WTC11 (cell line): ENCODE measurements at regions not wholly inside any gene's neighbourhood (a gene's known extent, or its start where the extent isn't known, plus 50 kb on each side); places are given as distances from the start of the nearest gene placed in this dataset.

ENCODE experiments used
- ATAC-seq: fragments of 200-7000 bp; cut with Tn5 transposase; 2 replicates; pipeline ENCODE4 v1.10.0; 2021; ENCODE audit warnings: mild to moderate bottlenecking, moderate library complexity
- CTCF ChIA-PET: fragments of 300-600 bp; sonication (Branson Sonifier 250); formaldehyde crosslinking; loops from one replicate; lab custom pipeline; 2021; ENCODE audit warnings: antibody characterized with exemption; lab: Charles Lee
- POLR2A ChIA-PET: fragments of 350-600 bp; sonication (Branson Sonifier 250); formaldehyde crosslinking; loops from one replicate; lab custom pipeline; 2021; ENCODE audit warnings: antibody characterized with exemption; lab: Charles Lee
- DNase-seq: peaks from one replicate; pipeline ENCODE4 v3.0.0; 2021; ENCODE audit warnings: low spot score
- H3K27ac Mint-ChIP-seq: 2 replicates; pipeline ENCODE4 v1.8.0; 2021; ENCODE audit warnings: mixed read lengths
- H3K27me3 Mint-ChIP-seq: 2 replicates; pipeline ENCODE4 v1.8.0; 2021; ENCODE audit warnings: low read depth, mild to moderate bottlenecking, moderate library complexity, mixed read lengths
- H3K36me3 Mint-ChIP-seq: 2 replicates; pipeline ENCODE4 v1.8.0; 2021; ENCODE audit warnings: mixed read lengths
- H3K4me1 Mint-ChIP-seq: 2 replicates; pipeline ENCODE4 v1.8.0; 2022; ENCODE audit warnings: mixed read lengths
- H3K4me3 Mint-ChIP-seq: 2 replicates; pipeline ENCODE4 v1.8.0; 2021; ENCODE audit warnings: mild to moderate bottlenecking, moderate library complexity, mixed read lengths
- H3K9me3 Mint-ChIP-seq: 2 replicates; pipeline ENCODE4 v1.8.0; 2021; ENCODE audit warnings: mixed read lengths
- CREB1 ChIP-seq: sonication (generic); formaldehyde crosslinking; IDR thresholded peaks from 2 replicates; pipeline ENCODE4 v1.8.0; 2023; ENCODE audit warnings: mild to moderate bottlenecking, missing genetic modification reagents
- ELF4 ChIP-seq: sonication (generic); formaldehyde crosslinking; IDR thresholded peaks from 2 replicates; pipeline ENCODE4 v1.8.1; 2022; ENCODE audit warnings: low read depth, mild to moderate bottlenecking, moderate library complexity, missing genetic modification reagents
- ETV6 ChIP-seq: sonication (generic); formaldehyde crosslinking; IDR thresholded peaks from 2 replicates; pipeline ENCODE4 v1.8.1; 2022; ENCODE audit warnings: mild to moderate bottlenecking, missing genetic modification reagents
- FOXK1 ChIP-seq: sonication (generic); formaldehyde crosslinking; IDR thresholded peaks from 2 replicates; pipeline ENCODE4 v1.8.0; 2022; ENCODE audit warnings: mild to moderate bottlenecking, moderate library complexity, missing genetic modification reagents
- IRF2 ChIP-seq: sonication (generic); formaldehyde crosslinking; IDR thresholded peaks from 2 replicates; pipeline ENCODE4 v1.8.0; 2022; ENCODE audit warnings: low read depth, missing genetic modification reagents, borderline replicate concordance
- JAZF1 ChIP-seq: fragments of 250-450 bp; sonication (Bioruptor Pico); IDR thresholded peaks from 2 replicates; pipeline ENCODE4 v1.9.0; 2021; ENCODE audit warnings: moderate library complexity, mild to moderate bottlenecking, inconsistent platforms
- JUN ChIP-seq: sonication (generic); formaldehyde crosslinking; IDR thresholded peaks from 2 replicates; pipeline ENCODE4 v1.8.0; 2023; ENCODE audit warnings: mild to moderate bottlenecking, missing genetic modification reagents
- MXD4 ChIP-seq: fragments of 250-450 bp; sonication (Bioruptor Pico); IDR thresholded peaks from 2 replicates; pipeline ENCODE4 v1.8.0; 2021; ENCODE audit warnings: mild to moderate bottlenecking, moderate library complexity, borderline replicate concordance
- NFE2L1 ChIP-seq: sonication (generic); formaldehyde crosslinking; IDR thresholded peaks from 2 replicates; pipeline ENCODE4 v1.8.1; 2023; ENCODE audit warnings: missing genetic modification reagents
- RORB ChIP-seq: fragments of 250-450 bp; sonication (Bioruptor Pico); IDR thresholded peaks from 2 replicates; pipeline ENCODE4 v1.9.0; 2021; ENCODE audit warnings: mild to moderate bottlenecking
- SMAD4 ChIP-seq: sonication (generic); formaldehyde crosslinking; IDR thresholded peaks from 2 replicates; pipeline ENCODE4 v1.8.0; 2022; ENCODE audit warnings: mild to moderate bottlenecking, missing genetic modification reagents
- SOX15 ChIP-seq: fragments of 250-450 bp; sonication (Bioruptor Pico); IDR thresholded peaks from 2 replicates; pipeline ENCODE4 v1.9.0; 2021; ENCODE audit warnings: mild to moderate bottlenecking
- ZBTB21 ChIP-seq: sonication (generic); formaldehyde crosslinking; IDR thresholded peaks from 2 replicates; pipeline ENCODE4 v1.8.1; 2023; ENCODE audit warnings: mild to moderate bottlenecking, missing genetic modification reagents, borderline replicate concordance
- ZNF232 ChIP-seq: sonication (generic); formaldehyde crosslinking; IDR thresholded peaks from 2 replicates; pipeline ENCODE4 v1.8.0; 2022; ENCODE audit warnings: mild to moderate bottlenecking, missing genetic modification reagents
- ZNF317 ChIP-seq: sonication (generic); formaldehyde crosslinking; IDR thresholded peaks from 2 replicates; pipeline ENCODE4 v1.8.1; 2023; ENCODE audit warnings: low read depth, mild to moderate bottlenecking, moderate library complexity, missing genetic modification reagents, borderline replicate concordance
- ZNF416 ChIP-seq: fragments of 250-450 bp; sonication (Bioruptor Pico); IDR thresholded peaks from 2 replicates; pipeline ENCODE4 v1.9.0; 2021; ENCODE audit warnings: mild to moderate bottlenecking, inconsistent platforms
- ZNF671 ChIP-seq: fragments of 250-450 bp; sonication (Bioruptor Pico); IDR thresholded peaks from 2 replicates; pipeline ENCODE4 v1.8.0; 2021; ENCODE audit warnings: mild to moderate bottlenecking
- TF ChIP-seq, protein P1 (sequence below): sonication (generic); formaldehyde crosslinking; IDR thresholded peaks from 2 replicates; pipeline ENCODE4 v1.8.1; 2022; ENCODE audit warnings: mild to moderate bottlenecking, missing genetic modification reagents, moderate library complexity, borderline replicate concordance
- TF ChIP-seq, protein P2 (sequence below): sonication (generic); formaldehyde crosslinking; IDR thresholded peaks from 2 replicates; pipeline ENCODE4 v1.8.1; 2022; ENCODE audit warnings: low read depth, mild to moderate bottlenecking, moderate library complexity, missing genetic modification reagents, borderline replicate concordance
- TF ChIP-seq, protein P3 (sequence below): sonication (generic); formaldehyde crosslinking; IDR thresholded peaks from 2 replicates; pipeline ENCODE4 v1.8.1; 2023; ENCODE audit warnings: mild to moderate bottlenecking, missing genetic modification reagents, moderate library complexity
- TF ChIP-seq, protein P4 (sequence below): fragments of 250-450 bp; sonication (Bioruptor Pico); IDR thresholded peaks from 2 replicates; pipeline ENCODE4 v1.8.0; 2021; ENCODE audit warnings: mild to moderate bottlenecking
- TF ChIP-seq, protein P5 (sequence below): sonication (generic); formaldehyde crosslinking; IDR thresholded peaks from 2 replicates; pipeline ENCODE4 v1.8.1; 2022; ENCODE audit warnings: missing genetic modification reagents, borderline replicate concordance
- TF ChIP-seq, protein P6 (sequence below): sonication (generic); formaldehyde crosslinking; IDR thresholded peaks from 2 replicates; pipeline ENCODE4 v1.8.1; 2023; ENCODE audit warnings: mild to moderate bottlenecking, missing genetic modification reagents
- TF ChIP-seq, protein P7 (sequence below): sonication (generic); formaldehyde crosslinking; IDR thresholded peaks from 2 replicates; pipeline ENCODE4 v1.8.0; 2023; ENCODE audit warnings: missing genetic modification reagents, mild to moderate bottlenecking, borderline replicate concordance

DNA sequence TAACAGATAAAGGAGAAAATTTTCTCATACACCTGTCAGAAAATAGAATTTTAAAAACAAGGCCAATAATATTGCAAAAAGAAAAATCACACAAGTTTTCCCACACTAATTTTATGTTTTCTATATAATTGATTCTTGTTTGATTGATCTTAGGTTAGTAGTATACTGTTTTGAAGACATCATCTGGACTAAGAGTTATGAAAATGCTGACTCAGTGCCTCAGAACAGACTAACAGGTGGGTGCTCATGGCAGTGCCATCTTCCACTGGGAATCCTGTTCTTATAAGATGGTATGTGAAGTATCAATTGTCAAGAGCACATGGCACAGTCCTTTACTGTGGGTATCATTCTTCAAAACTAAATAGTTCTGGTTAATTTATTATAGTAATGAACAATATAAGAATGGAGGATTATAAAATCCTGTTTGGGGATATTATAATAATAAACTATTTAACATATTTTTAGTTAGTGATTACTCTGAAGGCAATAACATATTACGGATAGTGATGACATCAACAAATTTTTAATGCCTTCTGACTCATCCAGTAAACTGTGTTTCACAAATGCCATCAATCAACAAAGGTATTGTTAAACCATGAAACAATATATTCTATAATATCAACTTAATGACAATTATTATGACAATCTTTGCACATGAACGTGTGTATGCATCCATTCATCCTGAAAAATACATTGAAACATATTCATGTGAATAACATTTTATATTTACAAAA lies 384.6 kb upstream of the KHDRBS2 start (continued):
- TF ChIP-seq, protein P1, sequence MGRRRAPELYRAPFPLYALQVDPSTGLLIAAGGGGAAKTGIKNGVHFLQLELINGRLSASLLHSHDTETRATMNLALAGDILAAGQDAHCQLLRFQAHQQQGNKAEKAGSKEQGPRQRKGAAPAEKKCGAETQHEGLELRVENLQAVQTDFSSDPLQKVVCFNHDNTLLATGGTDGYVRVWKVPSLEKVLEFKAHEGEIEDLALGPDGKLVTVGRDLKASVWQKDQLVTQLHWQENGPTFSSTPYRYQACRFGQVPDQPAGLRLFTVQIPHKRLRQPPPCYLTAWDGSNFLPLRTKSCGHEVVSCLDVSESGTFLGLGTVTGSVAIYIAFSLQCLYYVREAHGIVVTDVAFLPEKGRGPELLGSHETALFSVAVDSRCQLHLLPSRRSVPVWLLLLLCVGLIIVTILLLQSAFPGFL (CRISPR knock-in tag) = no peak
- no peak for TF ChIP-seq JAZF1 (CRISPR knock-in tag)
- no peak for TF ChIP-seq JUN
- TF ChIP-seq, protein P2, sequence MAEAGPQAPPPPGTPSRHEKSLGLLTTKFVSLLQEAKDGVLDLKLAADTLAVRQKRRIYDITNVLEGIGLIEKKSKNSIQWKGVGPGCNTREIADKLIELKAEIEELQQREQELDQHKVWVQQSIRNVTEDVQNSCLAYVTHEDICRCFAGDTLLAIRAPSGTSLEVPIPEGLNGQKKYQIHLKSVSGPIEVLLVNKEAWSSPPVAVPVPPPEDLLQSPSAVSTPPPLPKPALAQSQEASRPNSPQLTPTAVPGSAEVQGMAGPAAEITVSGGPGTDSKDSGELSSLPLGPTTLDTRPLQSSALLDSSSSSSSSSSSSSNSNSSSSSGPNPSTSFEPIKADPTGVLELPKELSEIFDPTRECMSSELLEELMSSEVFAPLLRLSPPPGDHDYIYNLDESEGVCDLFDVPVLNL (CRISPR knock-in tag) = no peak
- TF ChIP-seq, protein P3, sequence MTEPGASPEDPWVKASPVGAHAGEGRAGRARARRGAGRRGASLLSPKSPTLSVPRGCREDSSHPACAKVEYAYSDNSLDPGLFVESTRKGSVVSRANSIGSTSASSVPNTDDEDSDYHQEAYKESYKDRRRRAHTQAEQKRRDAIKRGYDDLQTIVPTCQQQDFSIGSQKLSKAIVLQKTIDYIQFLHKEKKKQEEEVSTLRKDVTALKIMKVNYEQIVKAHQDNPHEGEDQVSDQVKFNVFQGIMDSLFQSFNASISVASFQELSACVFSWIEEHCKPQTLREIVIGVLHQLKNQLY (CRISPR knock-in tag) = no peak
- TF ChIP-seq ZBTB21 (CRISPR knock-in tag) = no peak
- TF ChIP-seq IRF2 (CRISPR knock-in tag) = no peak
- TF ChIP-seq, protein P4, sequence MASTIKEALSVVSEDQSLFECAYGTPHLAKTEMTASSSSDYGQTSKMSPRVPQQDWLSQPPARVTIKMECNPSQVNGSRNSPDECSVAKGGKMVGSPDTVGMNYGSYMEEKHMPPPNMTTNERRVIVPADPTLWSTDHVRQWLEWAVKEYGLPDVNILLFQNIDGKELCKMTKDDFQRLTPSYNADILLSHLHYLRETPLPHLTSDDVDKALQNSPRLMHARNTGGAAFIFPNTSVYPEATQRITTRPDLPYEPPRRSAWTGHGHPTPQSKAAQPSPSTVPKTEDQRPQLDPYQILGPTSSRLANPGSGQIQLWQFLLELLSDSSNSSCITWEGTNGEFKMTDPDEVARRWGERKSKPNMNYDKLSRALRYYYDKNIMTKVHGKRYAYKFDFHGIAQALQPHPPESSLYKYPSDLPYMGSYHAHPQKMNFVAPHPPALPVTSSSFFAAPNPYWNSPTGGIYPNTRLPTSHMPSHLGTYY (CRISPR knock-in tag) = no peak
- no peak for TF ChIP-seq ETV6
- TF ChIP-seq ZNF416 = no peak
- no peak for TF ChIP-seq RORB (CRISPR knock-in tag)
- TF ChIP-seq, protein P5, sequence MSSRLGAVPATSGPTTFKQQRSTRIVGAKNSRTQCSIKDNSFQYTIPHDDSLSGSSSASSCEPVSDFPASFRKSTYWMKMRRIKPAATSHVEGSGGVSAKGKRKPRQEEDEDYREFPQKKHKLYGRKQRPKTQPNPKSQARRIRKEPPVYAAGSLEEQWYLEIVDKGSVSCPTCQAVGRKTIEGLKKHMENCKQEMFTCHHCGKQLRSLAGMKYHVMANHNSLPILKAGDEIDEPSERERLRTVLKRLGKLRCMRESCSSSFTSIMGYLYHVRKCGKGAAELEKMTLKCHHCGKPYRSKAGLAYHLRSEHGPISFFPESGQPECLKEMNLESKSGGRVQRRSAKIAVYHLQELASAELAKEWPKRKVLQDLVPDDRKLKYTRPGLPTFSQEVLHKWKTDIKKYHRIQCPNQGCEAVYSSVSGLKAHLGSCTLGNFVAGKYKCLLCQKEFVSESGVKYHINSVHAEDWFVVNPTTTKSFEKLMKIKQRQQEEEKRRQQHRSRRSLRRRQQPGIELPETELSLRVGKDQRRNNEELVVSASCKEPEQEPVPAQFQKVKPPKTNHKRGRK = no peak

DNA sequence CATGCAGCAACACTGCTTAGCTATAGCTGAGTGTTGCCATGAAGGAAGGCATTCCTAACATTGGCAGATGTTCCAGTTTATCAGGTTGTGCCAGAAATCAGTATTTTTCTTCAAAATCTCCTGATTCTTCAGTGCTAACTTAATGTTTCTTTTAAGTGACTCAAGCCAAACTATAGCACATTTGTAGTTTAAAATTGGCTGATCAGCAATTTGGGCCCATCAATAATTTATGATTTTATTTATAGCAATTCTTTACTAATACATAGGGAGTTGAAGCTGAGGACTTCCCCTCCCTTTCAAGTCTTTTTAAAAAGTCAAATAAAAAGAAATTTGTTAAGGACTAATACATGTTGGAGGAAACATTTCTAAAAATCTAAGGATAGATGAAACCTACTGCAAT lies 383.8 kb upstream of the KHDRBS2 start:
- Mint-ChIP-seq H3K27ac (no peak overlapping the region), H3K27me3 (no peaks in the 10 kb centered on the region), H3K9me3 (peaks cover 11% of the 10 kb centered on the region), H3K36me3 (no peaks in the 10 kb centered on the region), H3K4me3 (no peak overlapping the region), H3K4me1 (no peaks in the 10 kb centered on the region)
- TF ChIP-seq FOXK1 (no peak), MXD4 (CRISPR knock-in tag) (no peak), ELF4 (CRISPR knock-in tag) (no peak), NFE2L1 (no peak), ZNF671 (CRISPR knock-in tag) (no peak), CREB1 (CRISPR knock-in tag) (no peak), SOX15 (CRISPR knock-in tag) (no peak), SMAD4 (CRISPR knock-in tag) (no peak), ZNF232 (no peak), IRF2 (CRISPR knock-in tag) (no peak), ZNF317 (CRISPR knock-in tag) (no peak)
- TF ChIP-seq, protein P3 (CRISPR knock-in tag) = no peak
- TF ChIP-seq, protein P6, sequence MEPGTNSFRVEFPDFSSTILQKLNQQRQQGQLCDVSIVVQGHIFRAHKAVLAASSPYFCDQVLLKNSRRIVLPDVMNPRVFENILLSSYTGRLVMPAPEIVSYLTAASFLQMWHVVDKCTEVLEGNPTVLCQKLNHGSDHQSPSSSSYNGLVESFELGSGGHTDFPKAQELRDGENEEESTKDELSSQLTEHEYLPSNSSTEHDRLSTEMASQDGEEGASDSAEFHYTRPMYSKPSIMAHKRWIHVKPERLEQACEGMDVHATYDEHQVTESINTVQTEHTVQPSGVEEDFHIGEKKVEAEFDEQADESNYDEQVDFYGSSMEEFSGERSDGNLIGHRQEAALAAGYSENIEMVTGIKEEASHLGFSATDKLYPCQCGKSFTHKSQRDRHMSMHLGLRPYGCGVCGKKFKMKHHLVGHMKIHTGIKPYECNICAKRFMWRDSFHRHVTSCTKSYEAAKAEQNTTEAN (CRISPR knock-in tag) = no peak
- TF ChIP-seq, protein P7, sequence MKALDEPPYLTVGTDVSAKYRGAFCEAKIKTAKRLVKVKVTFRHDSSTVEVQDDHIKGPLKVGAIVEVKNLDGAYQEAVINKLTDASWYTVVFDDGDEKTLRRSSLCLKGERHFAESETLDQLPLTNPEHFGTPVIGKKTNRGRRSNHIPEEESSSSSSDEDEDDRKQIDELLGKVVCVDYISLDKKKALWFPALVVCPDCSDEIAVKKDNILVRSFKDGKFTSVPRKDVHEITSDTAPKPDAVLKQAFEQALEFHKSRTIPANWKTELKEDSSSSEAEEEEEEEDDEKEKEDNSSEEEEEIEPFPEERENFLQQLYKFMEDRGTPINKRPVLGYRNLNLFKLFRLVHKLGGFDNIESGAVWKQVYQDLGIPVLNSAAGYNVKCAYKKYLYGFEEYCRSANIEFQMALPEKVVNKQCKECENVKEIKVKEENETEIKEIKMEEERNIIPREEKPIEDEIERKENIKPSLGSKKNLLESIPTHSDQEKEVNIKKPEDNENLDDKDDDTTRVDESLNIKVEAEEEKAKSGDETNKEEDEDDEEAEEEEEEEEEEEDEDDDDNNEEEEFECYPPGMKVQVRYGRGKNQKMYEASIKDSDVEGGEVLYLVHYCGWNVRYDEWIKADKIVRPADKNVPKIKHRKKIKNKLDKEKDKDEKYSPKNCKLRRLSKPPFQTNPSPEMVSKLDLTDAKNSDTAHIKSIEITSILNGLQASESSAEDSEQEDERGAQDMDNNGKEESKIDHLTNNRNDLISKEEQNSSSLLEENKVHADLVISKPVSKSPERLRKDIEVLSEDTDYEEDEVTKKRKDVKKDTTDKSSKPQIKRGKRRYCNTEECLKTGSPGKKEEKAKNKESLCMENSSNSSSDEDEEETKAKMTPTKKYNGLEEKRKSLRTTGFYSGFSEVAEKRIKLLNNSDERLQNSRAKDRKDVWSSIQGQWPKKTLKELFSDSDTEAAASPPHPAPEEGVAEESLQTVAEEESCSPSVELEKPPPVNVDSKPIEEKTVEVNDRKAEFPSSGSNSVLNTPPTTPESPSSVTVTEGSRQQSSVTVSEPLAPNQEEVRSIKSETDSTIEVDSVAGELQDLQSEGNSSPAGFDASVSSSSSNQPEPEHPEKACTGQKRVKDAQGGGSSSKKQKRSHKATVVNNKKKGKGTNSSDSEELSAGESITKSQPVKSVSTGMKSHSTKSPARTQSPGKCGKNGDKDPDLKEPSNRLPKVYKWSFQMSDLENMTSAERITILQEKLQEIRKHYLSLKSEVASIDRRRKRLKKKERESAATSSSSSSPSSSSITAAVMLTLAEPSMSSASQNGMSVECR = no peak
- DNase-seq (no peak), ATAC-seq (no peak)
- ChIA-PET POLR2A (no interaction called here), CTCF (no interaction called here)
